B cell (primary cell): ENCODE measurements at regions not wholly inside any gene's neighbourhood (a gene's known extent, or its start where the extent isn't known, plus 50 kb on each side); places are given as distances from the start of the nearest gene placed in this dataset.
"Not testable (repeated sequence)": the region's sequence is repeated elsewhere in the genome, so short reads cannot be mapped to it uniquely, and the experiment has no call there.

ENCODE experiments used
- EZH2 ChIP-seq: IDR thresholded peaks from 2 replicates; pipeline ENCODE4 v1.6.1; 2012; ENCODE audit warnings: borderline replicate concordance, low read depth, mild to moderate bottlenecking, moderate library complexity, low read length; ENCODE audit not compliant: insufficient read depth, poor library complexity, severe bottlenecking
- TF ChIP-seq, protein P1 (sequence below): fragments of 200-600 bp; IDR thresholded peaks from one replicate; pipeline ENCODE4 v1.8.0; 2022; ENCODE audit warnings: antibody characterized with exemption, mild to moderate bottlenecking

DNA sequence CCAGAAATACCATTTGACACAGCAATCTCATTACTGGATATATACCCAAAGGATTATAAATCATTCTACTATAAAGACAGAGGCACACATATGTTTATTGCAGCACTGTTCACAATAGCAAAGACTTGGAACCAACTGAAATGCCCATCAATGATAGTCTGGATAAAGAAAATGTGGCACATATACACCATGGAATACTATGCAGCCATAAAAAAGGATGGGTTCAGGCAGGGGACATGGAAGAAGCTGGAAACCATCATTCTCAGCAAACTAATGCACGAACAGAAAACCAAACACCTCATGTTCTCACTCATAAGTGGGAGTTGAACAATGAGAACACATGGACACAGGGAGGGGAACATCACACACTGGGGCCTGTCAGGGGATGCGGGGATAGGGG lies 147.0 kb upstream of the GRIP1 start:
- not testable (repeated sequence) for TF ChIP-seq EZH2
- TF ChIP-seq, protein P1, sequence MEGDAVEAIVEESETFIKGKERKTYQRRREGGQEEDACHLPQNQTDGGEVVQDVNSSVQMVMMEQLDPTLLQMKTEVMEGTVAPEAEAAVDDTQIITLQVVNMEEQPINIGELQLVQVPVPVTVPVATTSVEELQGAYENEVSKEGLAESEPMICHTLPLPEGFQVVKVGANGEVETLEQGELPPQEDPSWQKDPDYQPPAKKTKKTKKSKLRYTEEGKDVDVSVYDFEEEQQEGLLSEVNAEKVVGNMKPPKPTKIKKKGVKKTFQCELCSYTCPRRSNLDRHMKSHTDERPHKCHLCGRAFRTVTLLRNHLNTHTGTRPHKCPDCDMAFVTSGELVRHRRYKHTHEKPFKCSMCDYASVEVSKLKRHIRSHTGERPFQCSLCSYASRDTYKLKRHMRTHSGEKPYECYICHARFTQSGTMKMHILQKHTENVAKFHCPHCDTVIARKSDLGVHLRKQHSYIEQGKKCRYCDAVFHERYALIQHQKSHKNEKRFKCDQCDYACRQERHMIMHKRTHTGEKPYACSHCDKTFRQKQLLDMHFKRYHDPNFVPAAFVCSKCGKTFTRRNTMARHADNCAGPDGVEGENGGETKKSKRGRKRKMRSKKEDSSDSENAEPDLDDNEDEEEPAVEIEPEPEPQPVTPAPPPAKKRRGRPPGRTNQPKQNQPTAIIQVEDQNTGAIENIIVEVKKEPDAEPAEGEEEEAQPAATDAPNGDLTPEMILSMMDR: not testable (repeated sequence)
